ENCODE measurements at regions not wholly inside any gene's neighbourhood (a gene's known extent, or its start where the extent isn't known, plus 50 kb on each side); places are given as distances from the start of the nearest gene placed in this dataset.

GRCh38 chr2:5548991-5549715 lies 143.0 kb upstream of the SOX11 start:
- H3K4me3 ChIP-seq (ENCODE audit: low read length, poor library complexity, severe bottlenecking), result no peak overlapping the region
- TF ChIP-seq EZH2phosphoT487 (IDR thresholded peaks at IDR 0.05; ENCODE audit: borderline replicate concordance) (no peak), CTCF (conservative IDR thresholded peaks at IDR 0.05; ENCODE audit: low read length) (no peak)
- H2AFZ ChIP-seq (ENCODE audit: low read length), result no peak overlapping the region
- no peak overlapping the region for H3K4me2 ChIP-seq (ENCODE audit: low read depth, low read length, poor library complexity, severe bottlenecking)
- no peaks in the 10 kb centered on the region for H3K79me2 ChIP-seq (ENCODE audit: insufficient read depth, low read length)
- no peaks in the 10 kb centered on the region for H3F3A ChIP-seq (ENCODE audit: low read depth)
- no peaks in the 10 kb centered on the region for H3K4me1 ChIP-seq (ENCODE audit: insufficient read depth, low read length, poor library complexity, severe bottlenecking)
- H3K36me3 ChIP-seq (ENCODE audit: insufficient read depth, low read length), result no peaks in the 10 kb centered on the region
- no peaks in the 10 kb centered on the region for H3K9me2 ChIP-seq (replicated peaks; ENCODE audit: low read depth, low read length)
- no peak overlapping the region for H3K9ac ChIP-seq (ENCODE audit: low read depth, low read length, poor library complexity, severe bottlenecking)
- no peaks in the 10 kb centered on the region for H3K9me3 ChIP-seq (ENCODE audit: insufficient read depth, low read depth, low read length)
- no peaks in the 10 kb centered on the region for H4K20me1 ChIP-seq (ENCODE audit: insufficient read depth, low read length, poor library complexity, severe bottlenecking)
- no peaks in the 10 kb centered on the region for H3K27me3 ChIP-seq (ENCODE audit: insufficient read depth, low read length, poor library complexity, severe bottlenecking)

- no peaks in the 10 kb centered on the region for H3K79me2 ChIP-seq (ENCODE audit: insufficient read depth, low read length)
- H3K4me2 ChIP-seq (ENCODE audit: low read depth, low read length, poor library complexity, severe bottlenecking), result no peak overlapping the region
- H3K9me2 ChIP-seq (replicated peaks; ENCODE audit: low read depth, low read length), result no peaks in the 10 kb centered on the region
- H3K4me3 ChIP-seq (ENCODE audit: low read length, poor library complexity, severe bottlenecking), result no peak overlapping the region
- H2AFZ ChIP-seq (ENCODE audit: low read length), result no peak overlapping the region
- no peak overlapping the region for H3K9ac ChIP-seq (ENCODE audit: low read depth, low read length, poor library complexity, severe bottlenecking)
- no peaks in the 10 kb centered on the region for H3K9me3 ChIP-seq (ENCODE audit: insufficient read depth, low read depth, low read length)
- H3K4me1 ChIP-seq (ENCODE audit: insufficient read depth, low read length, poor library complexity, severe bottlenecking), result no peaks in the 10 kb centered on the region
- TF ChIP-seq EZH2phosphoT487 (IDR thresholded peaks at IDR 0.05; ENCODE audit: borderline replicate concordance), result no peak
- no peak for TF ChIP-seq CTCF (conservative IDR thresholded peaks at IDR 0.05; ENCODE audit: low read length)
- H4K20me1 ChIP-seq (ENCODE audit: insufficient read depth, low read length, poor library complexity, severe bottlenecking), result no peaks in the 10 kb centered on the region
- no peaks in the 10 kb centered on the region for H3K36me3 ChIP-seq (ENCODE audit: insufficient read depth, low read length)
- H3K27me3 ChIP-seq (ENCODE audit: insufficient read depth, low read length, poor library complexity, severe bottlenecking), result no peaks in the 10 kb centered on the region
- H3F3A ChIP-seq (ENCODE audit: low read depth), result no peaks in the 10 kb centered on the region
Observed at GRCh38 chr2:5549771-5550170, 142.4 kb upstream of the SOX11 start.

- no peak overlapping the region for H2AFZ ChIP-seq (ENCODE audit: low read length)
- H3K4me1 ChIP-seq (ENCODE audit: insufficient read depth, low read length, poor library complexity, severe bottlenecking), result no peaks in the 10 kb centered on the region
- TF ChIP-seq EZH2phosphoT487 (IDR thresholded peaks at IDR 0.05; ENCODE audit: borderline replicate concordance) (no peak), CTCF (conservative IDR thresholded peaks at IDR 0.05; ENCODE audit: low read length) (no peak)
- no peak overlapping the region for H3K9ac ChIP-seq (ENCODE audit: low read depth, low read length, poor library complexity, severe bottlenecking)
- no peaks in the 10 kb centered on the region for H4K20me1 ChIP-seq (ENCODE audit: insufficient read depth, low read length, poor library complexity, severe bottlenecking)
- H3K36me3 ChIP-seq (ENCODE audit: insufficient read depth, low read length), result no peaks in the 10 kb centered on the region
- no peaks in the 10 kb centered on the region for H3K9me2 ChIP-seq (replicated peaks; ENCODE audit: low read depth, low read length)
- no peaks in the 10 kb centered on the region for H3K27me3 ChIP-seq (ENCODE audit: insufficient read depth, low read length, poor library complexity, severe bottlenecking)
- no peak overlapping the region for H3K4me3 ChIP-seq (ENCODE audit: low read length, poor library complexity, severe bottlenecking)
- no peaks in the 10 kb centered on the region for H3K79me2 ChIP-seq (ENCODE audit: insufficient read depth, low read length)
- H3K4me2 ChIP-seq (ENCODE audit: low read depth, low read length, poor library complexity, severe bottlenecking), result no peak overlapping the region
- no peaks in the 10 kb centered on the region; the same call in 1 of the 2 replicates for H3K9me3 ChIP-seq (ENCODE audit: insufficient read depth, low read depth, low read length)
- H3F3A ChIP-seq (ENCODE audit: low read depth), result no peaks in the 10 kb centered on the region
Observed at GRCh38 chr2:5555636-5556035, 136.5 kb upstream of the SOX11 start.
